ENCODE measurements at regions not wholly inside any gene's neighbourhood (a gene's known extent, or its start where the extent isn't known, plus 50 kb on each side); places are given as distances from the start of the nearest gene placed in this dataset.

DNA sequence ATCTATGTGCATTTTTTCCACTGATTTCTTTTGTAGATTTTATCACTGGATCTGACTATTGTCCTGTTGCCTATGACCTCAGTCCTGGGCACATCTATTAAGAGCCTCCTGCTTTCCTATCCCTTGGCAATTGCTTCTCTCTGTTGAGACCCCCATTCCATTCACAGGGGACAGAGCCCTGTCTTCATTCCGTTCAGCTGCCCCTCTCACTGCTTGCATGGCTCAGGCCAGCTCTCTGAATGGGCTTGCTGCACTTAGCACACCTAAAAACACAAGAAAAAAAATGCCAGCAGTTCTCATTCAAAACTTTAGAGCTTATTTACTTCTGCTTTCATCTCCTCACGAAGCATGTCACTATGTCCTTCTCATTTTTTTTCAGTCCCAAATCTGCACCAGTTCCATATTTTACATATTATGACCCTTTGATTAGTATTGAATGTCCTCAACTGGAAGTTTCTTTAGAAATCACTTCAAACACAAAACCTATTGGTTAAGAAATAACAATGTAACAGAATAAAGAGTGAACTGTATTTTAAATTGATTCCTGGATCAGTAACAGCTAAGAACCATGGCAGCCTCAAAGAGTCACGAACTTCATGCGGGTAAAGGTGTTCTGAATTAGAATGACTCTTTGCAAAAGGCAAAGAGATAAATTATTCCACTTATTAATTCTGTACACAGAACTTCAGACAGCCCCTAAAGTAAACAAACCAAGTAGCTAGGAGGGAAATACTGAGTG lies 616.5 kb downstream of the C6orf118 start:
- Histone ChIP-seq H3K36me3 (ENCODE audit: low read length) (no peaks in the 10 kb centered on the region), H3K9ac (ENCODE audit: low read length) (no peak overlapping the region), H3F3A (ENCODE audit: insufficient read depth) (no peaks in the 10 kb centered on the region), H3K9me3 (ENCODE audit: insufficient read depth, low read length) (no peaks in the 10 kb centered on the region), H3K27ac (ENCODE audit: low read depth, low read length) (no peak overlapping the region), H4K20me1 (ENCODE audit: low read depth, low read length) (no peaks in the 10 kb centered on the region), H3K4me2 (ENCODE audit: low read depth, low read length, poor library complexity, severe bottlenecking) (no peak overlapping the region), H3K4me3 (ENCODE audit: insufficient read depth, low read length, poor library complexity, severe bottlenecking) (no peak overlapping the region), H3K79me2 (ENCODE audit: insufficient read depth, low read length) (no peaks in the 10 kb centered on the region), H3K9me2 (replicated peaks; ENCODE audit: insufficient read depth, low read length) (no peaks in the 10 kb centered on the region), H2AFZ (ENCODE audit: low read depth, low read length, severe bottlenecking) (no peak overlapping the region), H3K27me3 (ENCODE audit: low read length) (no peaks in the 10 kb centered on the region)
- no peak for TF ChIP-seq EZH2phosphoT487 (conservative IDR thresholded peaks at IDR 0.05; ENCODE audit: low read length)
- TF ChIP-seq, protein P1, sequence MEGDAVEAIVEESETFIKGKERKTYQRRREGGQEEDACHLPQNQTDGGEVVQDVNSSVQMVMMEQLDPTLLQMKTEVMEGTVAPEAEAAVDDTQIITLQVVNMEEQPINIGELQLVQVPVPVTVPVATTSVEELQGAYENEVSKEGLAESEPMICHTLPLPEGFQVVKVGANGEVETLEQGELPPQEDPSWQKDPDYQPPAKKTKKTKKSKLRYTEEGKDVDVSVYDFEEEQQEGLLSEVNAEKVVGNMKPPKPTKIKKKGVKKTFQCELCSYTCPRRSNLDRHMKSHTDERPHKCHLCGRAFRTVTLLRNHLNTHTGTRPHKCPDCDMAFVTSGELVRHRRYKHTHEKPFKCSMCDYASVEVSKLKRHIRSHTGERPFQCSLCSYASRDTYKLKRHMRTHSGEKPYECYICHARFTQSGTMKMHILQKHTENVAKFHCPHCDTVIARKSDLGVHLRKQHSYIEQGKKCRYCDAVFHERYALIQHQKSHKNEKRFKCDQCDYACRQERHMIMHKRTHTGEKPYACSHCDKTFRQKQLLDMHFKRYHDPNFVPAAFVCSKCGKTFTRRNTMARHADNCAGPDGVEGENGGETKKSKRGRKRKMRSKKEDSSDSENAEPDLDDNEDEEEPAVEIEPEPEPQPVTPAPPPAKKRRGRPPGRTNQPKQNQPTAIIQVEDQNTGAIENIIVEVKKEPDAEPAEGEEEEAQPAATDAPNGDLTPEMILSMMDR (IDR thresholded peaks at IDR 0.05; ENCODE audit: insufficient read depth, low read length, poor library complexity, severe bottlenecking), result no peak

DNA sequence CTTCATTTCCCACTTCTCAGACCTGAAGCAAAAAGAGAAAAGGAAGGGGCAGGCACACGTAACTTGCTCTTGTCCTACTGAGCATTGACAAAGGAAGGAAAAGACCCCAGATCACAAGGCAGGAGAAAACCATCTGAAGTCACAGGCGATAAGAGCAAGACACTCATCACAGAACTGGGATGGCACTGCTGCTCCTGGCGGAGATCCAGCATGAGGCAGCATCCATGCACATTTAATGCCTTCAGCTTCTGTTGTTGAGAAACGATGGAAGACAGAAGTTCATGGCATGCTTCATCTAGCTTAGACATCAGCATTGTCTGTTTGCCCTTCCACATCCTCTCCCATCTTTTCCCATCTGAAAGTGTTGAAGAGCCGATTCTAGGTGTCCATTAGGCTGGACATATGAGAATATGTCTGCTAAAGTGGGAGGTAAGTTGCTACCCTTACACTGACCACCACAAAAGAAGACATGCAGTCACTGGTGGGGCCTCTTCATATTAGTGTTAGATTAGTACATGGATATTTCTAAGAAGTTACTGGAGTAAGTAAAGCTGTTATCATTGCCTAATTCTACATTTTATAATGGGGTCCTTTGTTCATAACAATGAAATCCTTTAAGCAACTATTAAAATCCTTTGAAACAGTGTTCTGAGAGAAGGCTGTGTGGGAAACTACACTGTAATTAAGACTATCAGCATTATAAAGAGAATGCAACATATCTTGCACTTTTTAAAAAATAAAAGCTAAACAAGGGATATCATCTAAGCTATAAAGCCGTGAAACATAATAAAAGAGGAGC lies 618.5 kb downstream of the C6orf118 start:
- Histone ChIP-seq H3K36me3 (ENCODE audit: low read length) (no peaks in the 10 kb centered on the region), H3K9me3 (ENCODE audit: insufficient read depth, low read length) (no peaks in the 10 kb centered on the region), H3K27me3 (ENCODE audit: low read length) (no peaks in the 10 kb centered on the region), H3K79me2 (ENCODE audit: insufficient read depth, low read length) (no peaks in the 10 kb centered on the region), H3K9me2 (replicated peaks; ENCODE audit: insufficient read depth, low read length) (no peaks in the 10 kb centered on the region), H3K9ac (ENCODE audit: low read length) (no peak overlapping the region), H3K4me2 (ENCODE audit: low read depth, low read length, poor library complexity, severe bottlenecking) (no peak overlapping the region), H3K4me3 (ENCODE audit: insufficient read depth, low read length, poor library complexity, severe bottlenecking) (no peak overlapping the region), H2AFZ (ENCODE audit: low read depth, low read length, severe bottlenecking) (no peak overlapping the region), H3F3A (ENCODE audit: insufficient read depth) (no peaks in the 10 kb centered on the region), H3K27ac (ENCODE audit: low read depth, low read length) (no peak overlapping the region), H4K20me1 (ENCODE audit: low read depth, low read length) (no peaks in the 10 kb centered on the region)
- no peak for TF ChIP-seq EZH2phosphoT487 (conservative IDR thresholded peaks at IDR 0.05; ENCODE audit: low read length)
- TF ChIP-seq, protein P1 (IDR thresholded peaks at IDR 0.05; ENCODE audit: insufficient read depth, low read length, poor library complexity, severe bottlenecking), result no peak

DNA sequence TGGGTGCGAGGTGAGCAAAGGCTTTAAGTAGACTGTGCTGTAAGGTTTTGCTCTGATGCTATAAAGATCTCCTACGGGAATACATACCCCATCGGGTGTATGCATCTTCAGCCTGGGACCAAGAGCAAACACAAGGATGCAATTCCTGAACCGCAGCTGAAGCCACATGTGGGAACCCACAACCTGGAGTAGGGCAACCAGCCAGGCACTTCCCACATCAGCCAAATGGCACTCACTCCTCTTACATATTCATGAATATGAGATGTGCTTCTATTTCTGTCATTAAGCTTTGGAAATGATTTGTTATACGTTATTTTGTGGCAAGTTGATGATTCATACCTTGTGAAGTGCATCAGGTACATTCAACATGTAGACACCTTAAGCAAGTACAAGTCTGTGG lies 619.2 kb downstream of the C6orf118 start:
- no peaks in the 10 kb centered on the region for H3K9me3 ChIP-seq (ENCODE audit: insufficient read depth, low read length)
- H4K20me1 ChIP-seq (ENCODE audit: low read depth, low read length), result no peaks in the 10 kb centered on the region
- H3K9me2 ChIP-seq (replicated peaks; ENCODE audit: insufficient read depth, low read length), result no peaks in the 10 kb centered on the region
- no peak overlapping the region for H3K27ac ChIP-seq (ENCODE audit: low read depth, low read length)
- H3K4me3 ChIP-seq (ENCODE audit: insufficient read depth, low read length, poor library complexity, severe bottlenecking), result no peak overlapping the region
- H3K79me2 ChIP-seq (ENCODE audit: insufficient read depth, low read length), result no peaks in the 10 kb centered on the region
- TF ChIP-seq, protein P1 (IDR thresholded peaks at IDR 0.05; ENCODE audit: insufficient read depth, low read length, poor library complexity, severe bottlenecking), result no peak
- no peak for TF ChIP-seq EZH2phosphoT487 (conservative IDR thresholded peaks at IDR 0.05; ENCODE audit: low read length)
- no peaks in the 10 kb centered on the region for H3K36me3 ChIP-seq (ENCODE audit: low read length)
- H2AFZ ChIP-seq (ENCODE audit: low read depth, low read length, severe bottlenecking), result no peak overlapping the region
- no peaks in the 10 kb centered on the region for H3K27me3 ChIP-seq (ENCODE audit: low read length)
- no peak overlapping the region for H3K4me2 ChIP-seq (ENCODE audit: low read depth, low read length, poor library complexity, severe bottlenecking)
- H3F3A ChIP-seq (ENCODE audit: insufficient read depth), result no peaks in the 10 kb centered on the region
- no peak overlapping the region for H3K9ac ChIP-seq (ENCODE audit: low read length)
